ENCODE measurements at regions not wholly inside any gene's neighbourhood (a gene's known extent, or its start where the extent isn't known, plus 50 kb on each side); places are given as distances from the start of the nearest gene placed in this dataset.

- no peak for DNase-seq (ENCODE audit: low read depth)
These were observed 54.4 kb upstream of the SIRPG start for GRCh38 chr20:1711826-1712601.

DNA sequence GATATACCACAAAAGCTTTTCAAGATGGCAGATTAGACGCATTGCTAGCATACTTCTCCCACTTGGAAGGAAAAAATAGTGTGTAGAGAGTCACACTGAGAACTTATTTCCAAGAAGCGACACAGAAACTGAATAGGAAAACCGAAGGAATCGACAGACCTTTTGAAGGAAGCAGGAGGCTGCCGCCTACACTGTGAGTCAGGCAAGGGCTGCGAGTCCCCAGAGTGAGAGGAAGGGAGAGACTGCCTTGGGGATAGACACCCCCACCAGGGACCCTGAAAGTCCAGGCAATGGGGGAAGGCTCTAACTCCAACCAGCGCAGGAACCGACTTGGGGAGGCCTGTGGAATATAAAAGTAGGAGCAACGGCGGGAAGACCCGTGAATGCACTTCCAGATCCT, 53.7 kb upstream of the SIRPG start:
- DNase-seq (ENCODE audit: low read depth), result no peak

GRCh38 chr20:1710484-1710883, 52.9 kb upstream of the SIRPG start:
- DNase-seq (ENCODE audit: low read depth), result no peak

DNA sequence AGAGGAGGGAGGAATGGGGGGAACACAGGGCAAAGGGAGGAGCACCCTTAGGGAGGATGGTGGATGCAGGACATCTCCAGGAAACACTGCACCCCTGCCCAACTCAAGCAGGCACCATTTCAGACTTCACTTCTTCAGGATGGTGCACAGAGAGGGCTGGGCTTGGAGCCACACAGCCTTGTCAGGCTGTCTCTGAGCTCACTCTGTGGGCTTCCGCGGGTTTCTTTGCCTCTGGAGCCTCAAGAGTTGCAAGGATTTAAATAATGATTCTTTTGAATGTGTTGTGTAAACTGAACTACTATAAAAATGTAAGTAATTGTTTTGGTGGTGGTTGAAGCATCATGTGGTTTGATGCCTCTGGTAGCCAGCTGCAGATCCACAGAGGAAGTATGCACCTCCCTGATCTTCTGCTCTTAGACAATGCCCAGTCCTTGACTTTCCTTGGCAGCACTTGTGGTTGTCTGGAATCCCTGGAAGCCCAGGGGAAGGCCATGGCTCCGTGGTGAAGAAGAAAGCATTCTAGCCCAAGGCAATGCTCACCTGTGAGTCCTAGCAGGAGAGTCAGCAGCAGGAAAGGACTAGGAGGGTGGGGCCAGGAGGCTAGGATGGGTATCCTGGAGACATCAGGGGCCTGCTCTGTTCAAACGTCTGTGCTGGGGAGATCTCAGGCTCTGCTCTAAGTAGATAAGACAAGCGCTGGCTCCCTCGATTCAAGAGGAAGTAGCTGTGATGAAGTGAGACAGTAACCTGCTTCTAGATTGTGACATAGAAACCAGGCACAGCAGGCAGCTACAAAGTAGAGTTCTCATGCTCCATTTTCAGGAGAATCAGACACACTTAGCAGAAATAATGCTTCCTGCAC, 50.2 kb upstream of the SIRPG start:
- DNase-seq (ENCODE audit: low read depth), result no peak
